HG03565 (cell line): ENCODE measurements at regions not wholly inside any gene's neighbourhood (a gene's known extent, or its start where the extent isn't known, plus 50 kb on each side); places are given as distances from the start of the nearest gene placed in this dataset.
"Not testable (repeated sequence)": the region's sequence is repeated elsewhere in the genome, so short reads cannot be mapped to it uniquely, and the experiment has no call there.

Experiments
- ATAC-seq: cut with Tn5 transposase; IDR thresholded peaks from one replicate; pipeline ENCODE4 v1.9.1; 2021; ENCODE audit warnings: mild to moderate bottlenecking, moderate library complexity; ENCODE audit not compliant: unreplicated experiment

DNA sequence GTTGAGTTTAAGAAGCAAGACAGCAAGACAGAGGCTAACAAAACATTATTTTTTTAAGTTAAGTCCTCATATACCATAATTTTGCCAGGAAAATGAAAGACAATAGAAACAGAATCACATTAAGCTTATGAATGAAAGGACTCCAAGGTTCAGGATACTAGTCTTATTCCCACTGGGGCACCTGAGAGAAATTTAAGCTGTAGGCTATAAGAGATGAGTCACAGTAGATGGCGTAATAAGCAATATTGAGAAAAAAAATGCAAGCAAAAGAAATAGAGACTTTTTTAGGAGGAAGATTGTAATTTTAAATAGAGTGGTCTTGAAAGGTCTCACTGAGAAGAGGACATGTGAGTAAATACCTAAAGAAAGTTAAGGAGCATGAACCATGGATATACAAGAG is 57.1 kb upstream of the KIF2B start:
- ATAC-seq: no peak

DNA sequence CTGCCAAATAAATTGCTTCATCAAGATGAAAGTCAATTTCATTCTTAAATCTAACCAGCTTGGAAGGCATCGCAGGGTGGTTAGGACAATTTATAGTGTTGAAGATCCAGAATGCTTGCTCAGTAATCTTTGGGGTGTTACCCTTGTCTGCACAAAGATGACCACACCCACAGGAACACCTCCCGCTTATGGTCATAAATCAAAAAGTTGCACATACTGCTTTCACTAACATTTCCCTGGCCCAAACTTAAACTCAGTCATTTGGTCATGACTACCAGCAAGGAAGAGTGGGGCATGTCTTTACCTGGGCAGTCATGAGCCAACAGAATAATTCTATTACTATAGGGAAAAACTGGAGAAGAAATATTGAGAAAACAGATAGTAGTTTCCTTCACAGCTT is 57.6 kb upstream of the KIF2B start:
- no peak for ATAC-seq

DNA sequence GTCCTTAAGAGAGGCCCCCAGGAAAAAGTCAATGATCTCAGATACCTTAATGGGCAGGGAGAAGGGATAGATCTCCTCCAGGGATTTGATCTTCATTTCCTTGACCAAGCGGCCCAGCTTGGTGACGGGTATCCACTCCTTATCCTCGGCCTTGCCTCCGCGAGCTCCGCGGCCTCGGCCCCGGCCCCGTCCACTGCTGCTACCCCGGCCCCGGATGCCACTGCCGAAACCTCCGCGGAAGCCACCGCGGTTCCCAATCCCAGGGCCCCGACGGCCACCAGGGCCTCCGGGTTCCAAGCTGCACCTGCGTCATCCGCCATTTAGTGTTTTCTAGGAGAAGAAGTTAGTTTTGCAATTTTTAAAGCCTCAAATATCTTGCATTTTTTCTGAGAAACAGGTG is 65.2 kb upstream of the KIF2B start:
- no peak for ATAC-seq

DNA sequence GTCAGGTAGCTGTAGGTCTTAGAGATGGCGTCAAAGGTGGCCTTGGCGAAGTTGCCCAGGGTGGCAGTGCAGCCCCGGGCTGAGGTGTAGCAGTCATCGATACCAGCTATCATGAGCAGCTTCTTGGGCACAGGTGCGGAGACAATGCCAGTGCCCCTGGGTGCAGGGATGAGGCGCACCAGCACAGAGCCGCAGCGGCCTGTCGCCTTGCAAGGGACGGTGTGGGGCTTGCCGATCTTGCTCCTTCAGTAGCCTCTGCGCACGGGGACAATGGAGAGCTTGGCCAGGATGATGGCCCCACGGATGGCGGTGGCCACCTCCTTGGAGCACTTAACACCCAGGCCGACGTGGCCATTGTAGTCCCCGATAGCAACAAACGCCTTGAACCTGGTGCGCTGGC is 65.6 kb upstream of the KIF2B start:
- not testable (repeated sequence) for ATAC-seq

DNA sequence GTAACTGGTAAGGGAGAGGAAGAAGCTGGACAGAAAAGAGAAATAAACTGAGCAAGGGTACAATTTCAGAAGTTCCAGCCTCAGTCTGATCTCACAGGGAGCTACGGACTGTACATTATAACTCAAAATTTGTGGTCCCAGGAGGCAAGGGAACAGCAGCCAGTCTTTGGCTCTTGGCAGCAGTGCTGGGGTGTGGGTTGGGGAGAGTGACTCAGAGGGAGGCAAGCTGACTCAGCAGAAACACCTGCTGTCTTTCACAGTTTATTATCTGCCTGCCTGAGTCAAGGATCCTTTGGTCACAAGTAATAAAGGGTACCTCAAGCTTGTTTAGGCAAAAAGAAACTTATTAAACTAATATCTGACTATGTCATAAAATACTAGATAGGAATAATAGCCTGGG is 73.5 kb upstream of the KIF2B start:
- ATAC-seq: no peak

DNA sequence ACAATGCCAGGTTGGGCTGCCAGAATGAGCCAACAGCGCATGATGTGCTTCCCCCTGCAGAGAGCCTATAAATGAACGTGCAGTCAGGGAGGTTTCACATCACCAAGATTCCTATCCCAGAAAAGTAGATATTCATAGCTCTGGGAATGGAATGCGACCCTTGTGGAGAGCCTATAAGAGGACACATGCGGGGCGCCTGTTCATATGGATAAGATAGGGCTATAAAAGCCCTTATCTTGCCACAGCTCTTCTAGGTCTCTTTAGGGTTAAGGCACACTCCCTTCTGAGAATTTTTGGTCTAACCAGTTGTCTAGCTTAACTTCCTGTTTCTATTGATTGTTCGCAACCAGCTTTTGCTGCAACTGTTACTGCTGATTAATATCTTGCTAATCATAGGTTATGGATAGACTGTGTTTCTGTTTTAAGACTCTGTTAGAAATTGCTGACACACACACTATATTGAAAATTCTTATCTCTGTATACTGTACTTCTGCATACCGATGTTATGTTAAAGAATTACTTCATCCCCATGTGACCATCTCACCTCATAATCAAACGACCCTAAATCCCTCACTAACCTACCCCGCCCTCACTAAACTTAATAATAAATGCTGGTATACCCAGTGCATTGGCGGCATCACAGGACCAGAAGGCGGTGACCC is 74.4 kb upstream of the KIF2B start:
- ATAC-seq: not testable (repeated sequence)

DNA sequence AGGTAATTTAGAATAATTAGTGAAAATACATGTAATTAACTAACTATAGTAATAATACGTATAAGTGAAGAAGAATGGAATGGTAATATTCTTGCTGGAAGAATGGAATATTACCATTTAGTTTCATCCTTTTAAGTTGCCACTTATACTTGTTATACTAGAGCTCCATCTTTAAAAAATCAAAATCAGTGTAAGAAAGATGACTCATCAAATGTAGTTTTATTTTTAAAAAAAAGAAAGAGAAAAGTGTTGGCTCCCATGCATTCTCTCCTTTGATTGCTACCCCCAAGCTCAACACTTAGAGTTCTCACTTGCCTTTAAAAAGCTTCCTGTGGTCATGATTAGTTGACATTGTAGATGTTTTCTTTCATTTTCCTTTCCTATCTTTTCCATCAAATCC is 82.4 kb upstream of the KIF2B start:
- ATAC-seq: no peak

DNA sequence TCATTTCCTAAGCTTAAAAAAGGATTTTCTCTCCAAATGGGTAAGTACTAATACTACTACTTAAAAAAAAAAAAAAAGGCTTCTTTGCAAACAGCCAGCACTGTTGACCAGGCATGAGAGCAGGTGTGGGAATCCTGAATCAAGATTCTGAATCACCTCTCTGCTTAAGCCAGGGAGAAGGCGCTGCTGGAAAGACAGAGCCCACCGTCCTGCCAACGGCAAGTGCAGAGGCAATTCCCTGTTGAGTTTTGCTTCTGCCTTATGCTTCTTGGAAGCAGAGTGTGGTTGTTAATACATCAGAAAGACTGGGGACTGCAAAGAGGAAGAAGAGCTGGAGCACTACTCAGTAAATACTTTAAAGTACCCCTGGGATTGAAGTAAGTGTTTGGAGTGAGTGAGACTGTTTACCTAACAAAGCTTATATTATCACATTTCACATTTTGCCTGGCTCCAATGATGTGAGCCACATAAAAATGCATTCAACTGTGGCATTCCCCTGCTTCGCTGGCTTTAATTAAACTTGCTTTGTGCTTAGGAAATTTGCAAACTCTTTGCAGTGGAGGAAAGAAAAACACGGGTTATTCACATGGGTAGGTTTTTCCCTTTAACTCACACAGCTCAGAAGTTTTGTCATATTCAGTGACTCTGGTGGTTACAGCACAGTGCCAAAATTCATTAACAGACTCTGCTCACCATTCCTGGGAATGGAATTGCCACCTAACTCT is 86.0 kb upstream of the KIF2B start:
- no peak for ATAC-seq

DNA sequence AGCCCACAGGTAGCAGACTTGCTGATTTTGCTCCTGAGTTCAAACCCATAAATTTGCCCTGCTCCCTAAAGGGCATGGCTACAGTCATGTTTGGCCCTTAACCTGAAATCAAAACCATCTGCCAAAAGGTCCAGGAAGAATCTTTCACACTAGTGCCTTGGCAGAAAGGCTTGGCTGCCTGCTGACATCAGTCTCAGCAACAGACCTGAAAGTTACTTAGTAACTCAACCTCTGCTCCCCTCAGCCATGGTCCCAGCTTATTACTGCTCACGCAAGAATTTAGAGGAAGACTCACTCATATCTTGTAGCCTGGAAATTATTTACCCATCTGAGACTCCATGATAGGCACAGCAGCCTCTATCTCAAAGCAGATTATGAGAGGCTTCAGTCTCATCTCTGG is 98.0 kb upstream of the KIF2B start:
- no peak for ATAC-seq

DNA sequence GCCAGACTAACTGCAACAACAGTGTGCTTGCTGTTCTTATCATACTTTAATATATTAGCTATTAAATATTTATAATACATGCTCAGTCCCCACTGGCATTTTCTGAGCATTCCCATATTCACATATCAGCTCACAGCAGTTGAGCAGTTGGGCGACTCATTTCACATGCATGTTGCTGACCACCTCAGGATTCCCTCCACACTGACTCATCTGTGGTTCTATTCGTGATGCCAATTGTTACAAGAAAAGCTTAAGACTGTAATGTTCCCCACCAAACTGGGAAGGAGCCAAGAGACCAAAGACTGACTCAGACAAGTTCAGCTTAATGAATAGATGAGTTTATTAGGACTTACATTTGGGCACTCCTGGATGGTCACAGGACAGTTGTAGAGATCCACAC is 100.3 kb upstream of the KIF2B start:
- ATAC-seq: no peak

DNA sequence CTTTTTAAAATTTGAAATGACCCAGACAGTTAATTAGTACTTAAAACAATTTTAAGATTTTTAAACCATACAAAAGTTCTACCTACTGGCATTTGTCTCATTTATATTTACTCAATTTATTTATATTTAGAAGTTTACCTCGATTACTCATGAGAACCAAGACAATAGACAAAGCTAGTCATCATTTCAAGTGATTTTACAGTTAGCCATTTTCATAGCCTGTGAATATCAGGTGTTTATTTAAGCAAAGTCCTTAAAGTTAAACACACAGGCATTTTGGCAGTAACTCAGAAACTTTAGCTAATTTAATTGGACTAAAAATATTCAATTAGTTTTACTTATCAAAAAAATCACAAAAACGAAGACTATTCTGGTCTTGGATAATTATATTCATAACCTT is 101.6 kb upstream of the KIF2B start:
- no peak for ATAC-seq

DNA sequence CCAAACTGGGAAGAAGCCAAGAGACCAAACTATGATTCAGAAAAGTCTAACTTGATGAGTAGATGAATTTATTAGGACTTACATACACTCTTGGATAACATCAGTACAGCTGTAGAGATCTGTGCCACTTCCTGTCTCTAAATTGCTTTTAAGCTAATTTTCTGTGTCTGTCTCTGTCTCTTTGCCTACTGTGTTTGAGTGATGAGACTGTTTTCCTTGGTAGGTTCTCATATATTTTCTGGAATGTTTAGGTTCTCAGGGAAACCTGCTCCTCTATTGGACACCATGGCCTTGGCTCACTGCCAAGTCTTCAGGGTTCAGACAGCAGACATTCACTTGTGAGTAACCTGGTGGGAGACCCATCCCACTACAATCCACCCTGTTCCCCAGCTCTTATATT is 103.5 kb upstream of the KIF2B start:
- no peak for ATAC-seq

DNA sequence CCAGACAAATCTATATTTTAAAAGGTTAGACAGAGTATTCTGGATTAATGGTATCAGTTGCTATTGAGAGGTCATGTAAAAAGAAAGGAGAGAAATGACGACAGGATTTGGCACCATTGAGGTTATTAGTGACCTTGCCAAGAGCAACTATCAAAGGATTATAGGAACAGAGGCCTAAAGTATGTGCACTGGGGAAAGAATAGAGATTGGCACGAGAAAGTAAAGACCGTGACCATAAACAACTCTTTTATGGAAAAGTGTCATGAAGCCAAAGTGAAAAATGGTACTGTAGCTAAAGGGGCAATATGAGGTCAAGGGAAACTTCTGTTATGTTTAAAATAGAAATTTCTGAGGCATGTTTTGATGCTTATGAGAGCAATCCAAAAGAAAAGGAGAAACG is 115.2 kb upstream of the KIF2B start:
- ATAC-seq: no peak

DNA sequence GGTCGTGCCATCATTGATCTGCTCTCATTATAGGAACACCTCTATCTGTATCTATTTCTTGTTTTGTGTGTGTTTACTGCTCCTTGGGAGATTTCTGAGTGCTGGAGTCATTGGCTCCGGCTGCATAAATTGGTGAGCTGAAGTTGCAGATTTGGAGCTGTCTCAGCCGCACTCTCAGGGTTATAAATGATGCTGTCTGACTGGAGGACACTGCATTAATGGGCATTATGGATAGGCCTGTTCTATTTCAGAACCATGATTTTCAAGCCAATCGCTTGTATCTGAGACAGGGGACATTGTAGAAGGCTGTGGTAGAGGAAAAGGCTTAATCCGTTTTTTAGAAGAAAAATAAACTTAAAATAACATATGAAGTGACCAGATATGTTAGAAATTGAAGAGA is 126.4 kb upstream of the KIF2B start:
- ATAC-seq: no peak

DNA sequence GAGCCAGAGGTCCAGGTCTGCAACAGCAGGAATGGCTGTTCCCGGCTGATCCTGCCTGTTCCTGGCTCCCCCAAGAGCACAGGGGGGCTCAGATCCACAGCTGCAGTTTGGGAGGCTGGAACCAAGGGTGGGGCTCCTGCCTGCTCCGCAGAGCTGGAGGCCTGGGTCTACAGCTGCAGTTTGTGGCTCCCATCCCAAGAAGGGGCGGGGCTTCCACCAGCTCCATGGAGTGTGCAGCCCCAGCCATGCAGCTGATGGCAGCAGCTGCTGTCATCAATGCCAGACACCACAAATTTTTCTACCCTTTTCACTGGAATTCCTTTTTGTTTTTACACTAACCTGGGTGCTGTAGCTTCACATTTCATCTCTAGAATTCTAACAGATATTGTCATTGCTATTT is 135.4 kb upstream of the KIF2B start:
- no peak for ATAC-seq

DNA sequence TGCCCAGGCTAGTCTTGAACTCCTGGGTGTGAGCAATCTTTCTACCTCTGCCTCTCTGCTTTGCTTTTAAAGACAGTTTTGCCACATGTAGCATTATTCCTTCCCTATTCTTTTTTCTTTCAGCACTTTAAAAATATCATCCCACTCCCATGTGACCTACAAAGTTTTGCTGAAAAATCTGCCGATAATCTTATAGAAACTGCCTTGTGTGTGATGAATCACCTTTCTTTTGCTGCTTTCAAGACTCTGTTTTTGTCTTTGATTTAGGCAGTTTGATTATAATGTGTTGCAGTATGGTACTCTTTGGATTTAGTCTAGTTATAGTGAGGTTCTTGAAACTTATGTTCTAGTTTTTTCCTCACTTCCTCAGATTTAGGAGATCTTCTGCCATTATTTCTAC is 142.0 kb upstream of the KIF2B start:
- no peak for ATAC-seq

DNA sequence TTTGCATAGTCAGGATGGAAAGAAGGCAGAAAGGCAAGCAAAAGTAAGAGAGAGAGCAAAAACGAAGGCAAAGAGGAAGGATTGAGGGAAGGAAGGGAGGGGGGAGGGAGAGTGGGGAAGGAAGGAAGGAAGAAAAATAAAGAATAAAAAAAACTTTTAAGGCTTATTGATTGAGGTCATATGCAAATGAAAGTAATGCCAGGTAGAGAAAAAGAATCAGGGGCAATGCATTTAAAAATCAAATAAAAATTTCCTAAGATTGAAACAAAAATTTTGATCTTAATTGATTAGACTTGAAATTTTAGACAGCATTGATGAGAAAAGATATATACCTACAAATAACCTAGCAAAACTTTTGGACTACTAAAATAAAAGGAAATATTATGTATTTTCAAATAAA is 153.9 kb upstream of the KIF2B start:
- no peak for ATAC-seq

DNA sequence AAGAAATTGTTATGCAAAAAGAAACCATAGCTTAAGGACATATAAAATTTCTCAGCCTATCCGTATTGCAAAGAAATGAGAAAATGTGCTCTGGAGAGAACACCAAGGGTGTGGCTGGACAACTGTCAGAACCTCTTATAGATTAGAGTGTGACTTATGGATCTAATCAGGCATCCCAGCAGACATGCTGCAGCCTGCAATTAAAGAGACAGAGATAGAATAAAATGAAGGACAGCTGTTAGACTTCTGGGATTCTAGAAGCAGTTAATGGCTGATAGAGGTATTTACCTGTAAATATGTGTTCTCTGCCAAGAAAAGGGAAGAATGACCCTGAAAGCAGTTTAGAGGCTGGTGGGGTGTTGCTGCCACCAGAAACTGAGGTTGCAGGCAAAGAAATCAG is 160.1 kb upstream of the KIF2B start:
- ATAC-seq: no peak

DNA sequence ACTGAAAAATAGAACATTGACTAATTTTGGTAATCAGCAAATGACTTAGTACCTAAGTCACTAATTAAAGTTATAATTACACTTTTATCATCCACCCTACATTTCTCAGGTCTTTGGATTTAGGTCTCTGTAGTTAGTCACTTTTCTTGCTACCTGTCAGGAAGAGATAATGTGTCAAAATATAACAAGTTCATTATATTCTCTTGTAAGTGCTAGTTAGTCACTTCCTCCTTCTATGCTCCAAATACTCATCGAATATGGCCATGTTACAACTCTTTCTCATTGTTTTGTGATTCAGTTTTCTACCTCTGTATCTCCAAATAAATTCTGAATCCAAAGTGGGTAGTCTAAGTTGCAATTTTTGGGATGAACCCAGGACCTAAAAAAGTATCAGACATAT is 163.5 kb upstream of the KIF2B start:
- ATAC-seq: no peak

DNA sequence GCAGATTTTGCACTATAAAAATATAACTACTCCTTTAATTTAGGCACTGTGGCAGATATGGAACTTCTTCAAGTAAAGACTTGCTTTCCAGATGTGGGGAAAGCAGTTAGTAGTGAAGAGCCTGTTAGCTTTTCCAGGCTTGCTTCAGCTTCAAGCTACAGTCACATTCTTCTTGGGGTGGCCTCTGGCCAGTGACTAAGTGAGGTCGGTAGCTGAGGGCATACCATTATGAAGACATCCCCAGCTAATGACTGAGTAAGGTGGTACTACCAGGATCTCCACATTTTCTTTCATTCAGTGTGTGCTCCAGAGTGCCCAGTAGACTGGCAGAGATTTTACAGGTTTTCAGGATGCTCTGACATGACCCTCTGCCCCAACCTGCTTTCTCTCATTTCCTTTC is 167.1 kb upstream of the KIF2B start:
- no peak for ATAC-seq

DNA sequence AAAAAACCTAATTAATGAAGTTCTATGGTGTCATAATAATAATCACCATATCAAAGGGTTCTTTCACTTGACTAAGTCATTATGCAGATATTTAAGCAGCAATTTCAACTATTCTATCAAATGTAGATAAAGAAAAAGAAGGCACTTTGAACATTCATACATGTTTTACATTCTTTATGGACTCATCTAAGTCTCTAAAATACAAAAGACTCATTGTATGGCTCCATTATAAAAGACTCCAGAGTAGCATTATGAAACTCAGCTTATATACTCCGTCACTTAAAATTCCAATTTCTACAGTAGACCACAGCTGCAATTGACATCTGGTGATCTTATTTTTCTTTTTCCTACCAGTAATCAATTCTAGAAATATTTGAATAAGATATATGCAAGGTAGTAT is 173.5 kb upstream of the KIF2B start:
- ATAC-seq: no peak

DNA sequence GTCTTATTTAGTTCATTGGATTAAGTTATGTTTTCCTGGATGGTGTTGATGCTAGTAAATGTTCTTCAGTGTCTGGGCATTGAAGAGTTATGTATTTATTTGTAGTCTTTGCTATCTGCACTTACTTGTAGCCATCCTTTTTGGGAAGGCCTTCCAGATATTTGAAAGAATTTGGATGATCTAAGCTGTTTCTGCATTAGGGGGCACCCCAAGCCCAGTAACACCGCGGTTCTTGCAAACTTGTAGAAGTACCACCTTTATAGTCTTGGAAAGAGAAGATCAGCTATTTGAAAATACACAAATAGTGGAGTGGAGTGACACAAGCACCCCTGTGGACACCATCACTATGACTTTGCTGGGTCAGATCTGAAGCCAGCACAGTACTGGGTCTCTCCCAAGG is 175.9 kb upstream of the KIF2B start:
- no peak for ATAC-seq

DNA sequence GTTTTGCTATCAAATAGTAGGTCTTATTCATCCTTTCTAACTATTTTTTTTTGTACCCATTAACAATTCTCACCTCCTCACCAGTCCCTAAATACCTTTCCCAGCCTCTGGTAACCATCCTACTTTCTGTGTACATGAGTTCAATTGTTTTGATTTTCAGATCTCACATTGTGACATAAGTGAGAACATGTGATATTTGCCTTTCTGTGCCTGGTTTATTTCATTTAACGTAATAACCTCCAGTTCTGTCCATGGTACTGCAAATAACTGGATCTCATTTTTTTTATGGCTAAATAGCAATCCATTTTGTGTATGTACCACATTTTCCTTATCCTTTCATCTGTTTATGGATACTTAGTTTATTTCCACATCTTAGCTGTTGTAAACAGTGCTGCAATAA is 181.9 kb upstream of the KIF2B start:
- ATAC-seq: no peak
